ENCODE measurements at regions not wholly inside any gene's neighbourhood (a gene's known extent, or its start where the extent isn't known, plus 50 kb on each side); places are given as distances from the start of the nearest gene placed in this dataset.

GRCh38 chr22:49032821-49033220, 794.9 kb downstream of the BRD1 start:
- Histone ChIP-seq H2BK5ac (ENCODE audit: low read length) (peak overlapping the region; percentile 83), H3K27me3 (ENCODE audit: control insufficient read depth in 3 of 3, insufficient read depth in 3 of 3, low read depth in 1 of 3, low read length in 3 of 3) (no peaks in the 10 kb centered on the region), H3K27ac (replicated peaks; ENCODE audit: low read length) (no peak overlapping the region), H2BK12ac (ENCODE audit: low read length) (peak overlapping the region; percentile 98), H3K4ac (ENCODE audit: low read length) (no peak overlapping the region), H2AFZ (ENCODE audit: low read length) (peak overlapping the region; percentile 79), H3K9ac (ENCODE audit: low read depth, low read length, poor library complexity) (no peak overlapping the region), H2BK15ac (ENCODE audit: low read length) (peak overlapping the region; percentile 63), H2BK120ac (ENCODE audit: low read depth, low read length) (peak overlapping the region; percentile 72), H2AK5ac (ENCODE audit: low read depth, low read length) (peak overlapping the region; percentile 90), H4K91ac (ENCODE audit: low read depth, low read length, poor library complexity) (no peak overlapping the region), H3K4me2 (ENCODE audit: insufficient read depth, low read length, poor library complexity, severe bottlenecking) (no peak overlapping the region), H3K14ac (ENCODE audit: low read length) (peak overlapping the region; percentile 51), H3K4me3 (ENCODE audit: low read length in 2 of 2) (no peak overlapping the region), H3K36me3 (replicated peaks in 1 of 2; ENCODE audit: control insufficient read depth in 2 of 2, insufficient read depth in 2 of 2, low read length in 2 of 2) (no peaks in the 10 kb centered on the region), H3K9me3 (replicated peaks in 1 of 2; ENCODE audit: control insufficient read depth in 2 of 2, insufficient read depth in 1 of 2, low read depth in 1 of 2, low read length in 2 of 2) (peaks cover 0 to 3% of the 10 kb centered on the region in 2 donors), H3K23ac (ENCODE audit: low read depth, low read length, poor library complexity) (peak overlapping the region; percentile 25), H3K4me1 (ENCODE audit: control insufficient read depth in 2 of 2, insufficient read depth in 1 of 2, low read depth in 1 of 2, low read length in 2 of 2) (peaks cover 10 to 17% of the 10 kb centered on the region in 2 donors), H3K18ac (ENCODE audit: low read length) (peak overlapping the region; percentile 44), H4K8ac (ENCODE audit: low read depth, low read length) (peak overlapping the region; percentile 97), H3K79me1 (ENCODE audit: low read depth, low read length) (no peaks in the 10 kb centered on the region)
- no peak for DNase-seq (ENCODE audit: low spot score)
- no CpG with 5 or more reads among the region's 17 CpGs for WGBS, 2 donors (ENCODE audit: extremely low coverage in 2 of 2, insufficient read length in 2 of 2, insufficient replicate concordance in 1 of 2)

GRCh38 chr22:49031746-49032330, 795.8 kb downstream of the BRD1 start:
- Histone ChIP-seq H3K4me1 (ENCODE audit: control insufficient read depth in 2 of 2, insufficient read depth in 1 of 2, low read depth in 1 of 2, low read length in 2 of 2) (peaks cover 10 to 17% of the 10 kb centered on the region in 2 donors), H3K4me3 (ENCODE audit: low read length in 2 of 2) (no peak overlapping the region), H2BK15ac (ENCODE audit: low read length) (no peak overlapping the region), H2BK5ac (ENCODE audit: low read length) (peak overlapping the region; percentile 55), H2AFZ (ENCODE audit: low read length) (peak overlapping the region; percentile 79), H2AK5ac (ENCODE audit: low read depth, low read length) (peak overlapping the region; percentile 68), H3K79me1 (ENCODE audit: low read depth, low read length) (no peaks in the 10 kb centered on the region), H4K8ac (ENCODE audit: low read depth, low read length) (no peak overlapping the region), H4K91ac (ENCODE audit: low read depth, low read length, poor library complexity) (no peak overlapping the region), H3K14ac (ENCODE audit: low read length) (peak overlapping the region; percentile 56), H3K36me3 (replicated peaks in 1 of 2; ENCODE audit: control insufficient read depth in 2 of 2, insufficient read depth in 2 of 2, low read length in 2 of 2) (no peaks in the 10 kb centered on the region), H3K9ac (ENCODE audit: low read depth, low read length, poor library complexity) (no peak overlapping the region), H3K23ac (ENCODE audit: low read depth, low read length, poor library complexity) (peak overlapping the region; percentile 1), H2BK120ac (ENCODE audit: low read depth, low read length) (peak overlapping the region; percentile 10), H3K27me3 (ENCODE audit: control insufficient read depth in 3 of 3, insufficient read depth in 3 of 3, low read depth in 1 of 3, low read length in 3 of 3) (no peaks in the 10 kb centered on the region), H3K9me3 (replicated peaks in 1 of 2; ENCODE audit: control insufficient read depth in 2 of 2, insufficient read depth in 1 of 2, low read depth in 1 of 2, low read length in 2 of 2) (peaks cover 0 to 3% of the 10 kb centered on the region in 2 donors), H3K4ac (ENCODE audit: low read length) (no peak overlapping the region), H3K4me2 (ENCODE audit: insufficient read depth, low read length, poor library complexity, severe bottlenecking) (no peak overlapping the region), H3K27ac (replicated peaks; ENCODE audit: low read length) (no peak overlapping the region), H2BK12ac (ENCODE audit: low read length) (peak overlapping the region; percentile 0), H3K18ac (ENCODE audit: low read length) (peak overlapping the region; percentile 4)
- no CpG with 5 or more reads among the region's 6 CpGs for WGBS, 2 donors (ENCODE audit: extremely low coverage in 2 of 2, insufficient read length in 2 of 2, insufficient replicate concordance in 1 of 2)
- DNase-seq (ENCODE audit: low spot score), result no peak

GRCh38 chr22:49028111-49028510, 799.6 kb downstream of the BRD1 start:
- H3K4me3 ChIP-seq (ENCODE audit: low read length in 2 of 2), result no peak overlapping the region
- H3K9ac ChIP-seq (ENCODE audit: low read depth, low read length, poor library complexity), result no peak overlapping the region
- no peaks in the 10 kb centered on the region for H3K79me1 ChIP-seq (ENCODE audit: low read depth, low read length)
- H3K27ac ChIP-seq (replicated peaks; ENCODE audit: low read length), result no peak overlapping the region
- H2BK5ac ChIP-seq (ENCODE audit: low read length), result no peak overlapping the region
- peak overlapping the region; percentile 35 for H2BK15ac ChIP-seq (ENCODE audit: low read length)
- H3K14ac ChIP-seq (ENCODE audit: low read length), result no peak overlapping the region
- no peaks in the 10 kb centered on the region for H3K9me3 ChIP-seq (replicated peaks in 1 of 2; ENCODE audit: control insufficient read depth in 2 of 2, insufficient read depth in 1 of 2, low read depth in 1 of 2, low read length in 2 of 2)
- H2BK120ac ChIP-seq (ENCODE audit: low read depth, low read length), result no peak overlapping the region
- H2BK12ac ChIP-seq (ENCODE audit: low read length), result no peak overlapping the region
- WGBS, 2 donors (ENCODE audit: extremely low coverage in 2 of 2, insufficient read length in 2 of 2, insufficient replicate concordance in 1 of 2), result no CpG with 5 or more reads among the region's 7 CpGs
- H3K27me3 ChIP-seq (ENCODE audit: control insufficient read depth in 3 of 3, insufficient read depth in 3 of 3, low read depth in 1 of 3, low read length in 3 of 3), result no peaks in the 10 kb centered on the region
- no peak overlapping the region for H2AK5ac ChIP-seq (ENCODE audit: low read depth, low read length)
- H4K8ac ChIP-seq (ENCODE audit: low read depth, low read length), result no peak overlapping the region
- H3K4ac ChIP-seq (ENCODE audit: low read length), result no peak overlapping the region
- no peak for DNase-seq (ENCODE audit: low spot score)
- H3K4me2 ChIP-seq (ENCODE audit: insufficient read depth, low read length, poor library complexity, severe bottlenecking), result no peak overlapping the region
- no peak overlapping the region for H4K91ac ChIP-seq (ENCODE audit: low read depth, low read length, poor library complexity)
- H3K36me3 ChIP-seq (replicated peaks in 1 of 2; ENCODE audit: control insufficient read depth in 2 of 2, insufficient read depth in 2 of 2, low read length in 2 of 2), result no peaks in the 10 kb centered on the region
- peaks cover 10 to 14% of the 10 kb centered on the region in 2 donors for H3K4me1 ChIP-seq (ENCODE audit: control insufficient read depth in 2 of 2, insufficient read depth in 1 of 2, low read depth in 1 of 2, low read length in 2 of 2)
- H2AFZ ChIP-seq (ENCODE audit: low read length), result no peak overlapping the region
- H3K23ac ChIP-seq (ENCODE audit: low read depth, low read length, poor library complexity), result peak overlapping the region; percentile 30
- no peak overlapping the region for H3K18ac ChIP-seq (ENCODE audit: low read length)

GRCh38 chr22:49027368-49027670, 800.4 kb downstream of the BRD1 start:
- Histone ChIP-seq H4K8ac (ENCODE audit: low read depth, low read length) (no peak overlapping the region), H2BK15ac (ENCODE audit: low read length) (no peak overlapping the region), H3K27ac (replicated peaks; ENCODE audit: low read length) (no peak overlapping the region), H3K4me1 (ENCODE audit: control insufficient read depth in 2 of 2, insufficient read depth in 1 of 2, low read depth in 1 of 2, low read length in 2 of 2) (peaks cover 7% of the 10 kb centered on the region in 2 donors), H3K14ac (ENCODE audit: low read length) (no peak overlapping the region), H3K4ac (ENCODE audit: low read length) (no peak overlapping the region), H3K4me2 (ENCODE audit: insufficient read depth, low read length, poor library complexity, severe bottlenecking) (no peak overlapping the region), H2BK5ac (ENCODE audit: low read length) (peak overlapping the region; percentile 68), H3K4me3 (ENCODE audit: low read length in 2 of 2) (peak overlapping the region in 1 of 2 donors; percentile 5), H2BK120ac (ENCODE audit: low read depth, low read length) (peak overlapping the region; percentile 7), H3K18ac (ENCODE audit: low read length) (peak overlapping the region; percentile 58), H3K9ac (ENCODE audit: low read depth, low read length, poor library complexity) (peak overlapping the region; percentile 66), H4K91ac (ENCODE audit: low read depth, low read length, poor library complexity) (no peak overlapping the region), H3K23ac (ENCODE audit: low read depth, low read length, poor library complexity) (no peak overlapping the region), H3K9me3 (replicated peaks in 1 of 2; ENCODE audit: control insufficient read depth in 2 of 2, insufficient read depth in 1 of 2, low read depth in 1 of 2, low read length in 2 of 2) (no peaks in the 10 kb centered on the region), H3K27me3 (ENCODE audit: control insufficient read depth in 3 of 3, insufficient read depth in 3 of 3, low read depth in 1 of 3, low read length in 3 of 3) (no peaks in the 10 kb centered on the region), H3K36me3 (replicated peaks in 1 of 2; ENCODE audit: control insufficient read depth in 2 of 2, insufficient read depth in 2 of 2, low read length in 2 of 2) (no peaks in the 10 kb centered on the region), H2BK12ac (ENCODE audit: low read length) (peak overlapping the region; percentile 79), H3K79me1 (ENCODE audit: low read depth, low read length) (no peaks in the 10 kb centered on the region), H2AK5ac (ENCODE audit: low read depth, low read length) (peak overlapping the region; percentile 15), H2AFZ (ENCODE audit: low read length) (no peak overlapping the region)
- DNase-seq (ENCODE audit: low spot score), result no peak
- no CpG with 5 or more reads among the region's 9 CpGs for WGBS, 2 donors (ENCODE audit: extremely low coverage in 2 of 2, insufficient read length in 2 of 2, insufficient replicate concordance in 1 of 2)
